ENCODE measurements at regions not wholly inside any gene's neighbourhood (a gene's known extent, or its start where the extent isn't known, plus 50 kb on each side); places are given as distances from the start of the nearest gene placed in this dataset.

- no peak overlapping the region for H3K27ac ChIP-seq (ENCODE audit: low read length)
- H3K36me3 ChIP-seq (ENCODE audit: low read depth, low read length) = no peaks in the 10 kb centered on the region
- no peaks in the 10 kb centered on the region for H3K27me3 ChIP-seq (ENCODE audit: low read length)
- ATAC-seq (no peak), DNase-seq (no peak)
- H3K4me1 ChIP-seq (ENCODE audit: insufficient read depth, low read length) = 0 out of 2 replicates have a peak, but pooled peaks cover 12% of the 10 kb centered on the region
- ChIA-PET CTCF (no interaction called here), POLR2A (ENCODE audit: unreplicated experiment) (no interaction called here)
- H3K4me2 ChIP-seq (ENCODE audit: low read length) = peak overlapping the region; percentile 29; the same call in 1 of the 2 replicates
- H3K4me3 ChIP-seq (ENCODE audit: low read length) = no peak overlapping the region
- no TSS peak for BruUV-seq (replicated peaks)
- H2AFZ ChIP-seq (ENCODE audit: low read length) = no peak overlapping the region
- TF ChIP-seq CTCF (conservative IDR thresholded peaks at IDR 0.05; ENCODE audit: low read depth, low read length) (no peak), EZH2phosphoT487 (IDR thresholded peaks at IDR 0.05; ENCODE audit: borderline replicate concordance, low read length) (no peak), EZH2 (IDR thresholded peaks at IDR 0.05; ENCODE audit: low read length, unreplicated experiment) (no peak)
- H3K9me3 ChIP-seq (ENCODE audit: low read length) = no peaks in the 10 kb centered on the region
- no peak overlapping the region for H3K9ac ChIP-seq (ENCODE audit: low read length)
- H3K79me2 ChIP-seq (ENCODE audit: low read length) = peaks cover 58% of the 10 kb centered on the region
- intact Hi-C loops (cut with micrococcal nuclease) = no loop called here
- peaks cover 19% of the 10 kb centered on the region; the same call in 1 of the 2 replicates for H4K20me1 ChIP-seq (ENCODE audit: low read length)
- no peaks in the 10 kb centered on the region for H3K9me2 ChIP-seq (replicated peaks; ENCODE audit: low read length)
- no peaks in the 10 kb centered on the region for H3F3A ChIP-seq (ENCODE audit: low read length, unreplicated experiment)
These were observed 60.6 kb downstream of the NCOR2 start for GRCh38 chr12:124506832-124507153.

GRCh38 chr12:124506145-124506831 lies 61.1 kb downstream of the NCOR2 start:
- peak; percentile 40 for ATAC-seq
- Histone ChIP-seq H3K27me3 (ENCODE audit: low read length) (no peaks in the 10 kb centered on the region), H3K9me2 (replicated peaks; ENCODE audit: low read length) (no peaks in the 10 kb centered on the region), H3F3A (ENCODE audit: low read length, unreplicated experiment) (no peaks in the 10 kb centered on the region), H3K4me2 (ENCODE audit: low read length) (peak overlapping the region; percentile 29; the same call in 1 of the 2 replicates), H3K79me2 (ENCODE audit: low read length) (peaks cover 53% of the 10 kb centered on the region), H3K4me1 (ENCODE audit: insufficient read depth, low read length) (0 out of 2 replicates have a peak, but pooled peaks cover 12% of the 10 kb centered on the region), H3K27ac (ENCODE audit: low read length) (no peak overlapping the region), H3K9me3 (ENCODE audit: low read length) (no peaks in the 10 kb centered on the region), H3K9ac (ENCODE audit: low read length) (no peak overlapping the region), H2AFZ (ENCODE audit: low read length) (no peak overlapping the region), H3K36me3 (ENCODE audit: low read depth, low read length) (no peaks in the 10 kb centered on the region), H4K20me1 (ENCODE audit: low read length) (peaks cover 19% of the 10 kb centered on the region; the same call in 1 of the 2 replicates), H3K4me3 (ENCODE audit: low read length) (no peak overlapping the region)
- no TSS peak for BruUV-seq (replicated peaks)
- TF ChIP-seq EZH2phosphoT487 (IDR thresholded peaks at IDR 0.05; ENCODE audit: borderline replicate concordance, low read length) = no peak
- TF ChIP-seq CTCF (conservative IDR thresholded peaks at IDR 0.05; ENCODE audit: low read depth, low read length) = no peak
- TF ChIP-seq EZH2 (IDR thresholded peaks at IDR 0.05; ENCODE audit: low read length, unreplicated experiment) = no peak
- peak; percentile 15 for DNase-seq
- CTCF ChIA-PET = interaction anchor here (0.7 kb wide), 1 partner anchor 257 kb away, joined by 3 read pairs; no protein-coding TSS in a partner anchor
- POLR2A ChIA-PET (ENCODE audit: unreplicated experiment) = no interaction called here
- intact Hi-C loops (cut with micrococcal nuclease) = no loop called here

Measured in PC-3 (cell line).